Adipocyte (in vitro differentiated cells): ENCODE measurements at regions not wholly inside any gene's neighbourhood (a gene's known extent, or its start where the extent isn't known, plus 50 kb on each side); places are given as distances from the start of the nearest gene placed in this dataset.
A peak's percentile ranks its signal among the peaks of the same experiment; 100 is the strongest.

Experiments used
- DNase-seq: peaks from one replicate; pipeline ENCODE4 v3.0.0-alpha.2; 2015; ENCODE audit warnings: low read depth
- H3K27me3 ChIP-seq: replicated peaks from 2 replicates; pipeline ENCODE4 v1.7.0; 2013; ENCODE audit warnings: mild to moderate bottlenecking, low read length, moderate library complexity; ENCODE audit not compliant: control insufficient read depth, insufficient read depth
- H3K36me3 ChIP-seq: 2 replicates; pipeline ENCODE4 v1.7.0; 2013; ENCODE audit warnings: low read length, mild to moderate bottlenecking, moderate library complexity; ENCODE audit not compliant: control insufficient read depth, insufficient read depth, severe bottlenecking
- H3K4me1 ChIP-seq: 2 replicates; pipeline ENCODE4 v1.7.0; 2013; ENCODE audit warnings: mild to moderate bottlenecking, low read length, moderate library complexity; ENCODE audit not compliant: control insufficient read depth, insufficient read depth
- H3K4me3 ChIP-seq: 2 replicates; pipeline ENCODE4 v1.7.0; 2013; ENCODE audit warnings: mild to moderate bottlenecking, low read length, moderate library complexity
- H3K9ac ChIP-seq: 2 replicates; pipeline ENCODE4 v1.7.0; 2013; ENCODE audit warnings: mild to moderate bottlenecking, low read length, moderate library complexity
- H3K9me3 ChIP-seq: 2 replicates; pipeline ENCODE4 v1.7.0; 2013; ENCODE audit warnings: mild to moderate bottlenecking, low read length, moderate library complexity; ENCODE audit not compliant: control insufficient read depth

DNA sequence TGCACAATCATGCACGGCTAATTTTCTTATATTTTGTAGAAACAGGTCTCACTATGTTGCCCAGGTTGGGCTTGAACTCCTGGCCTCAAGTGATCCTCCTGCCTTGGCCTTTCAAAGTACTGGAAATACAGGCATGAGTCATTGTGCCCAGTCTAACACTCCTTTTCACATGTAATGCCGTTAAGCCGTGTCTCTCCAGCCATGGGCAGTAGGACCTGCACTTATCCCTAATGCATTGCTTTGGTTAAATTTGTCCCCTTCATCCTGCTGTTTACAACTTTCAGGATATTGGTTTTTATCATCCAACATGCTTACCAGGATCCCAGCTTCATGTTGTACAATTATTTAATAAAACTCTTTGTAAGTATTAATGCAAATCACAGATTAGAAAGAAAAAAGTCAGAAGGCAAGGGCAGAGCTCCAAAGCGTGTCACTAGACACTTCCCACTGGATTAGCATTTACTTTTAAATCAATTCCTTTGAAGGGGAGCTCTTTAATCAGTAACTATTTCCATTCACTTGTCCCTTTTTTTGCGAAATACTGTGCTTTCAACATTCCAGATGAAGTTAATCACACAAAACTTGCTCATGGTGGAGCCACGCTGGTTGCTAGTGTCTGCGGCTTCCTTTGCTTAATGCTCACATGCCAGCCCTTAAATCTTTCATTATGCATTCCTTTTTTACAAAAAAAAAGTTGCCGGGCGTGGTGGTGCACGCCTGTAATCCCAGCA lies 256.0 kb upstream of the AUTS2 start:
- DNase-seq, result peak; percentile 36
- Histone ChIP-seq H3K9ac (no peak overlapping the region), H3K36me3 (no peaks in the 10 kb centered on the region), H3K27me3 (peaks cover 9% of the 10 kb centered on the region), H3K9me3 (peaks cover 9% of the 10 kb centered on the region), H3K4me1 (no peaks in the 10 kb centered on the region), H3K4me3 (no peak overlapping the region)

DNA sequence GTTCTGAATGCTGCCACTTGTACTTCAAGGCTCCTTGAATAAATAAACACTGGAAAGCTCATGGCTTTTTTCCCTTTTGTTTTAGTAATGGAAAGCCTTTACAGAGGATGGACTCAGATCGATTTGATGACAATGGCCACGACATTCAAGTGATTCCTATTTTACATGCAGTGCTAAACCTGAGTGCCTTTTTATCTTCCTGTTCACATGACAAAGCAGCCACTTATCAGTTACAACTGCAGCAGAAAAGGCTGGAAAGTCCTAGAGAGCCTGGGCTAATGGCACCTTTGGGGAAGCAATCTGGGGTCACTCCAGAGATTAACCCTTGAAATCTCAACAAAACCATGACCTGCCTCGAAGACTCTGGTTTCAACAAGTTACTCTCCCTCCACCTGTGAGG lies 249.0 kb upstream of the AUTS2 start:
- Histone ChIP-seq H3K9me3 (peaks cover under 1% of the 10 kb centered on the region), H3K9ac (no peak overlapping the region), H3K4me1 (no peaks in the 10 kb centered on the region), H3K4me3 (no peak overlapping the region), H3K27me3 (no peaks in the 10 kb centered on the region), H3K36me3 (no peaks in the 10 kb centered on the region)
- DNase-seq, result no peak

DNA sequence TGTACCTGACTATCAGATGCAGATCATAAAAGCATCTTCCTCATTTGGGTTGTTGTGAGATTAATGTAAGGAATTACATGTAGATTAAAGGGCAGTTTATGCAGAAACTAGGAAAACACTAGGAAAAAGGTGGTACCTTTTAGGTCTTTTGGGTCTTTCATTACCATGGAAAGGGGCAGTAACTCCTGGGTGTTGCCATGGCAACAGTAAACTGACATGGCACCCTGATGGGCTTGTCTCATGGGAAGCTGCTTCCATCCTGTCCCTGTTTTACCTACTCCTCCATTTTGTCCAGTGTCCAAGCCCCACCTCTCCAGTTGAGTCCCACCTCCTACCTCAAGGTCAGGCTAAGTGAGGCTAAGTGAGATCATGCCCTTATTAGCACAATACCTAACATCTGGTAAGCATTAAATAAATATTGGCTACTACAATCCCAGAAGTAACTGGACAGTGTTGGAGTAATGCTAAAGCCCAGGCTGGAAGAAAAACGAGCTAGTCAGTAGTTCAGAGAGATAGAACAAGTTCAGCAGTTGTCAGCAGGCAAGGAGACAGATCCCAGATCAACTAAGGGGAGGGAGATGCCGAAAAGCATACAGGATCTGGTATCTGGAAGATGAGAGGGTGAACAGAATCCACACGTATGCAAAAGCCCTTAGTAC lies 240.0 kb upstream of the AUTS2 start:
- H3K27me3 ChIP-seq, result no peaks in the 10 kb centered on the region
- H3K9ac ChIP-seq, result no peak overlapping the region
- H3K36me3 ChIP-seq, result no peaks in the 10 kb centered on the region
- peaks cover 7% of the 10 kb centered on the region for H3K4me1 ChIP-seq
- H3K4me3 ChIP-seq, result no peak overlapping the region
- H3K9me3 ChIP-seq, result no peaks in the 10 kb centered on the region
- no peak for DNase-seq

DNA sequence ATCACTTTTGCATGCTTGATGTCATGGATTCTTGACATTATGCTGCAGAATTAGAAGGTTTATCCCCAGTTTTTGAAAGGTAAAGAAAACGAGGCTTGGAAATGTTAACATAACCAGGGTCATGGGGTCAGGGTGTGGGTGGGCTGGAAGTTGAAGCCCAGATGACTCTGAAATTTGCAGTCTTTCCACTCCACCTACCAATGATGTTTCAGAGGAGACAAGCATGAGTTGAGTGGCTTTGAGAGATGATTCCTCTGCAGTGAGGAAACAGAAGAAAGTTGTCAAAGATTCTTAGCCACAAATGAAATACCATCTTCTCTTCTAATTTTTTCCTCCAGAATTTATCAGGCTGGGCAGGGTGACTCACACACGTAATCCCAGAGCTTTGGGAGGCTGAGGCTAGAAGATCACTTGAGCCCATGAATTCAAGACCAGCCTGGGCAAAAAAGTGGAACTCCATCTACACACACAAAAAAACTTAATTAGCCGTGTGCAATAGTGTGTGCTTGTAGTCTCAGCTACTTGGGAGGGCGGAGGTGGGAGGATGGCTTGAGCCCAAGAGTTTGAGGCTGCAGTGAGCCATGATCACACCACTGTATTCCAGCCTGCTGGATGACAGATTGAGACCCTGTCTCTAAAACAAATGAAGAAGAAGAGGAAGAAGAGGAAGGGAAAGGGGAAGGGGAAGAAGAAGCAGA lies 239.1 kb upstream of the AUTS2 start:
- Histone ChIP-seq H3K9me3 (no peaks in the 10 kb centered on the region), H3K36me3 (no peaks in the 10 kb centered on the region), H3K27me3 (no peaks in the 10 kb centered on the region), H3K4me3 (no peak overlapping the region), H3K4me1 (peaks cover 7% of the 10 kb centered on the region), H3K9ac (no peak overlapping the region)
- peak; percentile 35 for DNase-seq

DNA sequence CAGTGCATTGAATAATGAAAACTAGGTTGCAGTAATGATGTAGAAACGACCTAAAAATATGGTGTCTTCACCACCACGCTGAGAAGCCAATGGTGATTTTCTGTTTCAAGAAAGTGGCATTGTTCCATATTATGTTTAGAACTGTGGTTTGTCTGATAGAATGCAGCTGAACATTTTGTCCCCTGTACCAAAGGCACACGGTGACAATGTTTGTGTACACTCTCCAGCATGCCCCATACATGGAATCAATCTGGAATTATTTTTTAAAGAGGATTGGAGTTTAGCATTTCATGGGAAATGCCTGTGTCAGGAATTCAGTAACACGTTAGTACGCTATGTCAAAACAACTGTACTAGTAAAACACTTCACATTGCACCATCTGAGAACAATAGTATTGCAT lies 237.4 kb upstream of the AUTS2 start:
- H3K9ac ChIP-seq, result no peak overlapping the region
- no peaks in the 10 kb centered on the region for H3K9me3 ChIP-seq
- H3K4me1 ChIP-seq, result peaks cover 10% of the 10 kb centered on the region
- H3K4me3 ChIP-seq, result no peak overlapping the region
- DNase-seq, result no peak
- no peaks in the 10 kb centered on the region for H3K36me3 ChIP-seq
- H3K27me3 ChIP-seq, result no peaks in the 10 kb centered on the region

DNA sequence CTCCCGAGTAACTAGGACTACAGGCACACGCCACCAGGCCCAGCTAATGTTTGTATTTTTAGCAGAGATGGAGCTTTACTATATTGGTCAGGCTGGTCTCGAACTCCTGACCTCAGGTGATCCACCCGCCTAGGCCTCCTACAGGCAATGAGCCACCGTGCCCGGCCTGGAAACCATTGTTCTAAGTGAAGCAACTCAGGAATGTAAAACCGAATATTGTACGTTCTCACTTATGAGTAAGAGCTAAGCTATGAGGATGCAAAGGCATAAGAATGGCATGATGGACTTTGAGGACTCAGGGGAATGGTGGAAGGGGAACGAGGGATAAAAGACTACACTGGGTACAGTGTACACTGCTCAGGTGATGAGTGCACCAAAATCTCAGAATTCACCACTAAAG lies 235.1 kb upstream of the AUTS2 start:
- Histone ChIP-seq H3K4me3 (no peak overlapping the region), H3K4me1 (peaks cover 10% of the 10 kb centered on the region), H3K27me3 (no peaks in the 10 kb centered on the region), H3K9ac (no peak overlapping the region), H3K36me3 (no peaks in the 10 kb centered on the region), H3K9me3 (no peaks in the 10 kb centered on the region)
- no peak for DNase-seq

DNA sequence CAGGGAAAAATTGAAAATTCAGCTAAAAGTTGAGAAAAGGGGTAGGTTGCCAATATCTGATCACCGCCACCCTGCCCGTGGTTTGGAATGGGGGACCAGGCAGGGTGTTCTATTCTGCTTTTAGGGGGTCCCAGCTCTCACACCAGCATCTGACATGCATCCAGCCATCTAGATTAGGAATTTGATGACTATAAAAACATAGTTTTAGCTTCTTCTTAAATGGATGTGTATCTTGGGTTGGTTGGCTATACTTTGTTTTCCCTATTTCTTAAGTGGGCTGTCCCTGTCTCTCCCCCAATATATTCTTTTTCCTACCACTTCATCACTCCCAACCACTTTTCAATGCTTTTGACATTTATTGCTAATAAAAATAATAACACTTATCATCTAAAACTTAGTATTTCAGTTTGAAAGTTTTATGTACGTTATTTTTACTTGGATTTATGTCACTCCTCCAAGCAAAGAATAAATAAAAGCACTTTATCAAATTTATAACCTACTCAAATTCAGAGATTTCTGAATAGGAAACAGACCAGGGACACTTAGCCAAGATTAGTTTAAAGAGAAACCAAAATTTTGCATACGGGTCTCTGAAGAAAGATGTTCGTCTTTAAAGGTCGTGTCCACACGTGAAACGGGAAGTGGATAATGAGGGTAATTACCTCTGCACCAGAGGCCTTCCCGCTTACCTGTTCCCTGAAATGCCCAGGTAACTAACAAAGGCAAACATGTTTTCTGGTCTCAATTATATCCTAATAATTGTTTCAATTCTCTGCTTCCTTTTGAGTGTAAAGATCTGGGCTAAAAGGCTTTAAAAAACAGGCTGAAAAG lies 233.2 kb upstream of the AUTS2 start:
- DNase-seq, result no peak
- no peaks in the 10 kb centered on the region for H3K9me3 ChIP-seq
- H3K36me3 ChIP-seq, result no peaks in the 10 kb centered on the region
- H3K4me1 ChIP-seq, result peaks cover 3% of the 10 kb centered on the region
- no peaks in the 10 kb centered on the region for H3K27me3 ChIP-seq
- H3K4me3 ChIP-seq, result peak overlapping the region; percentile 65
- peak overlapping the region; percentile 55 for H3K9ac ChIP-seq

DNA sequence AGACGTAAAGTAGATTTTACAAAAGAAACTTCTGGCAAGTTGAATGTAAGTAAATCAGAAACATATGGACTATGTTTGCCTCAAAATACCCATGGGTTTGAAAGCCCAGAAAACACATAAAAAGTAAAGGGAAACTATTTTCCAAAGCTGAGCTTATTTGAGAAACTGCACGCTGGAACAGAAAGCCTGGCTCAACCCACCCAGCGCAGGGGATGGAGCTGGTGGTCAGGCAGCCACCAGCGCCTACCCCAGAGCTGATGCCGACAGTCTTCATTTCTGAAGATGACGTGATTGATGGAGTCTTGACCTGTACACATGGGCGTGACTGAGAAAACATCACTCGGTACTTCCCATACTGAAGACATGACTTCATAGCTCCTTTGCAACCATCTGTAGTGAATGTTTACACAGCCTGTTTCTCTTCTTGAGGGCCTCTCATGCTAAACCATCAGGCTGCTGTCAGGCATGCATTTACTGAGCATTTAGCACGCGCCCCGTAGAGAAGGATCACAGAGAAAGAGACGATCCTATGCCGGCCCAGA lies 232.6 kb upstream of the AUTS2 start:
- peak; percentile 87 for DNase-seq
- Histone ChIP-seq H3K4me3 (peak overlapping the region; percentile 65), H3K36me3 (no peaks in the 10 kb centered on the region), H3K9ac (peak overlapping the region; percentile 55), H3K4me1 (peaks cover 3% of the 10 kb centered on the region), H3K9me3 (no peaks in the 10 kb centered on the region), H3K27me3 (no peaks in the 10 kb centered on the region)

DNA sequence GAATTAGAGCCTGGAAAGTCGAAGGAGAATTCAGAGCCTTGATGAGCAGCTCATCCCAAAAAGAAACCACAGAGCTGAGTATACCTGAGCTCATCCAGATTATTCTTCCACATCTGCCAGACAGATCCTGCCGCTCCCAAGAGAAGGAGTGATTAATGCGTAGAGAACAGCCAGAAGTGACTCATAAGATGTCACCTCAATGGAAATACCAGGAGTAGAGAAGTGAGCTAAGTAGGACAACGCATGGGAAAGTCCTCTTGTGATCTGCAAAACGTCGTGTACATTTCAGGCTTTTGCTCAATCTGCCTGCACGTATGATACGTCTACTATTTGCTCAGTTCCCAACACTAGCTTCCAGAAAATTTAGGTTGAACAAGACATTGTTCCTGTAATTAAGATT lies 230.5 kb upstream of the AUTS2 start:
- no peak overlapping the region for H3K9ac ChIP-seq
- H3K36me3 ChIP-seq, result no peaks in the 10 kb centered on the region
- no peak for DNase-seq

DNA sequence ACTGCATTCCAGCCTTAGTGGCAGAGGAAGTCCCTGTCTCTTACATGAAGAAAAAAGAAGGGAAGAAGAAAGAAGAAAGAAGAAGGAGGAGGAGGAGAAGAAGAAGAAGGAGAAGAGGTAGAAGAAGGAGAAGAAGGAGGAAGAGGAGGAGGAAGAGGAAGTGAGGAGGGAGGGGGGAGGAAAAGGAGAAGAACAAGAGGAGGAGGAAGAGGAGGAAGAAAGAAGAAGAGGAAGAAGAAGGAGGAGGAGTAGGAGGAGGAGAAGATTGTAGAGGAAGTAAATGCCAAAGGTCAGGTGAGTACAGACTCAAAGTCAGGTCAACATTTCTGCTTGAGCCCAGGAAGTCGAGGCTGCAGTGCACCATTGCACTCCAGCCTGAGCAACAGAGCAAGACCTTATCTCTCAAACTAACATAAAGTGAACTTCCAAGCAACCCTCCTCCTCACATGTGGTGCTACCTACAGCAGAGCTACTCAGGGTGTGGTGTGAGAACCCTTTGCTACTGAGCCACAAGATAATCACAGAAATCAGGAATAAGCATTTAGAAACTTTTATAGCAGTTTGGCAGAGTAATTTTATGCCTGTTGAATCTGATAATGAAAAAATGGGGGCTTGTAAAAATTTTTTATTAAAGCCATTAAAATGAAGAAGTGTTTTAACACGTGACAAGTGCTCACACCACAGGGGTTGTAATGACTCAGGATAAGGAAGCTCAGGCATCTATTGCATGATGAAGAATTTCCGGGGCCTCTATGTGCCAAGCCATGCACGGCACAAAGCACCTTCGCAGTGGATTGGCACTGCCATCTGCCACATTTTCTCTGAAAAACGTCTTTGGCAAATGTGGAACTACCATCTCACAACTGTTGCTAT lies 224.9 kb upstream of the AUTS2 start:
- peaks cover 10% of the 10 kb centered on the region for H3K27me3 ChIP-seq
- no peaks in the 10 kb centered on the region for H3K9me3 ChIP-seq
- no peak overlapping the region for H3K4me3 ChIP-seq
- no peaks in the 10 kb centered on the region for H3K36me3 ChIP-seq
- no peak for DNase-seq
- H3K9ac ChIP-seq, result no peak overlapping the region
- H3K4me1 ChIP-seq, result peaks cover 13% of the 10 kb centered on the region

More for the DNA sequence above, 230.5 kb upstream of the AUTS2 start:
- no peaks in the 10 kb centered on the region for H3K27me3 ChIP-seq
- no peaks in the 10 kb centered on the region for H3K9me3 ChIP-seq
- peaks cover 3% of the 10 kb centered on the region for H3K4me1 ChIP-seq
- H3K4me3 ChIP-seq, result no peak overlapping the region
